Smooth muscle cell (in vitro differentiated cells): ENCODE measurements at regions not wholly inside any gene's neighbourhood (a gene's known extent, or its start where the extent isn't known, plus 50 kb on each side); places are given as distances from the start of the nearest gene placed in this dataset.

Experiments used
- DNase-seq: peaks from one replicate; lab custom pipeline; 2025; ENCODE audit not compliant: unreplicated experiment; lab: John Stamatoyannopoulos, UW
- H2AFZ ChIP-seq: fragments of 200-600 bp; sonication (generic); 2 replicates; pipeline ENCODE4 v1.6.0; 2016; ENCODE audit warnings: antibody characterized with exemption, low read depth, mild to moderate bottlenecking
- H3F3A ChIP-seq: fragments of 200-600 bp; sonication (generic); 2 replicates; pipeline ENCODE4 v1.6.0; 2017; ENCODE audit warnings: antibody characterized with exemption, low read depth
- H3K27ac ChIP-seq: fragments of 200-600 bp; sonication (generic); 2 replicates; pipeline ENCODE4 v1.5.1; 2016; ENCODE audit warnings: low read depth, mild to moderate bottlenecking
- H3K27me3 ChIP-seq: fragments of 200-600 bp; sonication (generic); 2 replicates; pipeline ENCODE4 v1.6.1; 2016; ENCODE audit warnings: low read depth, mild to moderate bottlenecking
- H3K36me3 ChIP-seq: fragments of 200-600 bp; sonication (generic); 2 replicates; pipeline ENCODE4 v1.5.1; 2016; ENCODE audit warnings: low read depth
- H3K4me1 ChIP-seq: fragments of 200-600 bp; sonication (generic); 2 replicates; pipeline ENCODE4 v1.5.1; 2016; ENCODE audit warnings: low read depth
- H3K4me2 ChIP-seq: fragments of 200-600 bp; sonication (generic); 2 replicates; pipeline ENCODE4 v1.6.0; 2016; ENCODE audit warnings: mild to moderate bottlenecking
- H3K4me3 ChIP-seq: fragments of 200-600 bp; sonication (generic); 2 replicates; pipeline ENCODE4 v1.5.1; 2016; ENCODE audit warnings: mild to moderate bottlenecking
- H3K79me2 ChIP-seq: fragments of 200-600 bp; sonication (generic); 2 replicates; pipeline ENCODE4 v1.6.0; 2016; ENCODE audit warnings: low read depth, mild to moderate bottlenecking
- H3K9ac ChIP-seq: fragments of 200-600 bp; sonication (generic); 2 replicates; pipeline ENCODE4 v1.6.0; 2016; ENCODE audit warnings: low read depth
- H3K9me3 ChIP-seq: fragments of 200-600 bp; sonication (generic); replicated peaks from 2 replicates; pipeline ENCODE4 v1.5.1; 2016; ENCODE audit warnings: low read depth
- H4K20me1 ChIP-seq: fragments of 200-600 bp; sonication (generic); 2 replicates; pipeline ENCODE4 v1.6.0; 2016; ENCODE audit warnings: low read depth
- CTCF ChIP-seq: fragments of 200-600 bp; sonication (generic); IDR thresholded peaks from 2 replicates; pipeline ENCODE4 v1.5.1; 2017; ENCODE audit warnings: borderline replicate concordance, mild to moderate bottlenecking, antibody characterized with exemption; ENCODE audit not compliant: insufficient read depth, poor library complexity, severe bottlenecking
- WGBS: methylation state at CpG from one replicate; pipeline ENCODE4 v1.1.7; 2016; ENCODE audit warnings: low lambda C conversion rate; 5-methylcytosine and 5-hydroxymethylcytosine counted together

DNA sequence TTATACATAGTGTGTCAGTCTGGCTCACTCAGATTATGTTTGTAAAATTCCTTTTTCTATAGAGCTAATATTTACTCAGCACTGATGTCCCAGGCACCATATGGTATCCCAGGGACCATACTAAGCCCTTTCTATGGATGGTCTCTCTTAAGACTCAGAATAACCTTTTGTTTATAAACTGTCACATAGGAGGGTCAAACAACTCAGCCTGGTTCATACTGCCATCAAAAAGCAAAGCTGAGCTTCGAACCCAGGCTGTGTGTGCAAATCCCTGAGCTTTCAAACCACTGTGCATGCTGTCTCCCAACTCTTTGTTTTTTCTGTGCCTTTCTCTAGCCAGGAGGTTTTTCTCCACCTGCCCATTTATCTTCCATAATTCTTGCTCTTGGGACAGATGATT, 135.6 kb upstream of the ARHGAP5 start:
- Histone ChIP-seq H3K9me3 (no peaks in the 10 kb centered on the region), H3K9ac (no peak overlapping the region), H3K4me1 (no peaks in the 10 kb centered on the region), H4K20me1 (no peaks in the 10 kb centered on the region), H3K79me2 (no peaks in the 10 kb centered on the region), H3F3A (no peaks in the 10 kb centered on the region), H3K27me3 (no peaks in the 10 kb centered on the region), H3K4me3 (no peak overlapping the region), H3K4me2 (no peak overlapping the region), H2AFZ (no peak overlapping the region), H3K27ac (no peak overlapping the region), H3K36me3 (no peaks in the 10 kb centered on the region)
- TF ChIP-seq CTCF: no peak
- DNase-seq: no peak
- 96% methylated on average over 1 of the region's 1 CpG for WGBS

DNA sequence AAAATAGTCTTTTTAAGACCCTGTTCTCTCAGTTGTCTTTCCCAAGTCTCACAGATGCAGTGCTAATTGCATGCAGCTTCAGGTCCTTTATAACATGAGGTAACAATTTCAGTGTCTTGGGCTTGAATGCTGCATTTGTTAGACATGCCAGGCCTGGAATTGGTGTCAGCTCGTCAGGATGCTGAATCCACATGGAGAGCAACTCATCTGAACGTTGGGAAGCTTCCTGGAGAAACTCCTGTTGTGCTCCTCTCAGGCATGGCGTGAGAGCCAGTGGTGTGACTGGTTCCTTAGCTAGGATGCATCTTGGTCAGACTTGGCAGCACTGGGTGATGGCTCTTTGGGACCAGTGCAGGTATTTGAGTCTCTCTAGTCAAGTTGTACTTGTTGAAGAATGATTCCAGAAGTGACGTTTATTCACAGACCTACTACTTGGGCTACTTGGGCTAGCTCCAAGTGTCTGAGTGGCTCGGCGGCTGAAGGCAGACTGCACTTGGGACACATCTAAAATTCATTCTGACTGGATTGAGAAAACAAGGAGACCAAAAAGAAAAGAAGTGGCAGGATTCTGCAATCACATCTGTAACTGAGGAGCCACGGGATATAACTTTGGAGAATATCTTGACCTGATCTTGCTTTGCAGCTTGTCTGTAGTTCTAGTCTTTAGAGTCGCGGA, 134.8 kb upstream of the ARHGAP5 start:
- DNase-seq: no peak
- Histone ChIP-seq H3F3A (no peaks in the 10 kb centered on the region), H3K79me2 (no peaks in the 10 kb centered on the region), H3K27ac (no peak overlapping the region), H3K4me2 (no peak overlapping the region), H3K9me3 (no peaks in the 10 kb centered on the region), H2AFZ (no peak overlapping the region), H3K4me1 (no peaks in the 10 kb centered on the region), H4K20me1 (no peaks in the 10 kb centered on the region), H3K4me3 (no peak overlapping the region), H3K27me3 (no peaks in the 10 kb centered on the region), H3K9ac (no peak overlapping the region), H3K36me3 (no peaks in the 10 kb centered on the region)
- WGBS: 89% methylated on average over 9 of the region's 9 CpGs
- no peak for TF ChIP-seq CTCF

- H3K4me3 ChIP-seq: no peak overlapping the region
- no peaks in the 10 kb centered on the region for H3K4me1 ChIP-seq
- no peaks in the 10 kb centered on the region for H3K9me3 ChIP-seq
These were observed 133.8 kb upstream of the ARHGAP5 start for GRCh38 chr14:31943217-31943799.

More at GRCh38 chr14:31943217-31943799, 133.8 kb upstream of the ARHGAP5 start:
- no peaks in the 10 kb centered on the region for H3K27me3 ChIP-seq
- H3F3A ChIP-seq: peaks cover 2% of the 10 kb centered on the region
- no peaks in the 10 kb centered on the region for H4K20me1 ChIP-seq
- H3K27ac ChIP-seq: no peak overlapping the region
- WGBS: 90% methylated on average over 5 of the region's 5 CpGs
- no peaks in the 10 kb centered on the region for H3K79me2 ChIP-seq
- no peaks in the 10 kb centered on the region for H3K36me3 ChIP-seq
- no peak overlapping the region for H2AFZ ChIP-seq
- H3K9ac ChIP-seq: no peak overlapping the region
- no peak for TF ChIP-seq CTCF
- DNase-seq: no peak
- no peak overlapping the region for H3K4me2 ChIP-seq
